Testis (tissue), 2 donors: ENCODE measurements at regions not wholly inside any gene's neighbourhood (a gene's known extent, or its start where the extent isn't known, plus 50 kb on each side); places are given as distances from the start of the nearest gene placed in this dataset.

ENCODE experiments used
- CTCF ChIP-seq, 3 experiments: fragments of 450-650 bp in 2 of 3; fragments of 200-600 bp in 1 of 3; sonication (generic) in 1 of 3; IDR thresholded peaks; one replicate each; pipeline ENCODE4 v1.5.1; 2016 to 2019; ENCODE audit warnings: antibody characterized with exemption in 3 of 3, mild to moderate bottlenecking in 2 of 3, moderate library complexity in 1 of 3
- POLR2A ChIP-seq: fragments of 450-650 bp; IDR thresholded peaks from one replicate; pipeline ENCODE4 v1.6.1; 2017; ENCODE audit warnings: antibody characterized with exemption, mild to moderate bottlenecking, moderate library complexity

- TF ChIP-seq CTCF (IDR thresholded peaks at IDR 0.05) (no peak), POLR2A (no peak)
Measured at GRCh38 chr5:125576822-125577221, 830.4 kb upstream of the ZNF608 start.
